Activated T-cell treated with anti-CD3 and anti-CD28 coated beads for 48 hours (primary cell): ENCODE measurements at regions not wholly inside any gene's neighbourhood (a gene's known extent, or its start where the extent isn't known, plus 50 kb on each side); places are given as distances from the start of the nearest gene placed in this dataset.

Experiments used
- DNase-seq: peaks from one replicate; pipeline ENCODE4 v3.0.0-alpha.2; 2020; ENCODE audit warnings: low read depth

DNA sequence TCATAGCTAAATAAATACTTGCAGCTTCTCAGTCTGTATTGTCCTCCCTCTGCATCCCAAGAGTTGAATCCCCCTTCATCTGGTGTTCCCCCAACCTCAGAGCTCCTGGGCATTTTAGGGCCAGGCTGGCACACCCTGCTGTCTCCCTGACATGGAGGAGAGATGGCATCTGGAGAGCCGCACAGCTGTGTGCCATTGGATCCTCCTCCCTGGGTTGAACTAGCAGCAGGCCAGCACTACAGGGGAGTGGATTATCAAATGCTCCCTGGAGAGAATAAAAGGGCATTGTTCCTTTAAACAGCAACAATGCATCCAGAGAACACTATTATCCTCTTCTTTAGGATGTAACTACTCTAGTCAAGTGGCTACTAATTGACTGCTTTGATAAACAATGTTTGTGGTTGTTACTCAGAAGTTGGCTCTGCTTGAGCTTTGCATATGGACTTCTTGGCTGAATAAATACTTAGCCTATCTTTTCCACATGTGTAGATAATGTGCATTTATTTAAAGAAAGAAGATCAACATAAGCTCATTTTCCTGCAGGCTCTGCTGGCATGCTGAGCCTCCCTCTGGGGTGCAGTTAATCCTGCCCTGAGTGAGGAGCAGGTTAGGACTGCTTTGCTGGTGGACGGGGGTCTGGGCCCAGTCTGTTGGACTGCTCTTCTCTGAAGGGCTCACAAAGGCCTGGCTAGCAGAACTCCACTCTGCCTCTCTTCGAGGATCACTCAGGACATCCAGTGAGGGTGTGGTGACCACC is 897.2 kb downstream of the TBC1D22A start:
- DNase-seq, result no peak

DNA sequence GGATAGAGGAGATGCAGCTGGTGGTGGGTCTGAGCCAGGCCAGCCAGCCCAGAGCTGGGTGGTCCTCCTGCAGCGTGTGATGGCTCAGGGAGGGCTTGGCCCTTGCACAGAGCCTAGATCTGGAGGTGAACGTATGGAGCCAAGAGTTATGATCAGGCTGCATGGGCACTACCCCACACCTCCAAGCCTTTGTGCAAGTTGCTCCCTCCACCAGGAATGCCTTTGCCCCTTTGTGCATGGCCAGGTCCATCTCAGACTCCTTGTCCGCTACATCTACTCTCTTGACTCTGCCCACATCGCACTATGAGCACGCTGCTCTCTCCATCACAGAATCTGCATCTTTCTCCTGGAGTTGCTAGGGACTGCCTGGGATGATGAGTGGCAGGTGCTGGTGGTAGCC is 895.7 kb downstream of the TBC1D22A start:
- no peak for DNase-seq

DNA sequence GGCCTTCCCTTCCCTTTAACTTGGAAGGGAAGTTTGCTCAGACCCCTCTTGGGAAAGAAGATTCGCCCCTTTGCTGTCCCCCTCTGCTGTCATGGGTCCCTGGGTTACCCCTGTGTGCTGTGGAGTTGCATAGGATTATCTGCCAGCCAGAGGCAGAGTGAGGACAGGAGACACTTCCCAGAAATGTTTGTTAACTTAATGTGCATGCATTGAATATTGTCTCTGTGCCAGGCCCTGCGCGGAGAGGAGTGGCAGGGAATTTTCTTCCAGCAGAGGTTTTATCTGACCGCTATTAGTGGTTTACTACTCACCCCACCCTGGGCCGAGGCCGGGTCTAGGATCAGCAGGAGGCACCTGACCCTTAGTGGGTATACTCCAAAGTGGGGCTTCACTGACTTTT is 894.8 kb downstream of the TBC1D22A start:
- no peak for DNase-seq

DNA sequence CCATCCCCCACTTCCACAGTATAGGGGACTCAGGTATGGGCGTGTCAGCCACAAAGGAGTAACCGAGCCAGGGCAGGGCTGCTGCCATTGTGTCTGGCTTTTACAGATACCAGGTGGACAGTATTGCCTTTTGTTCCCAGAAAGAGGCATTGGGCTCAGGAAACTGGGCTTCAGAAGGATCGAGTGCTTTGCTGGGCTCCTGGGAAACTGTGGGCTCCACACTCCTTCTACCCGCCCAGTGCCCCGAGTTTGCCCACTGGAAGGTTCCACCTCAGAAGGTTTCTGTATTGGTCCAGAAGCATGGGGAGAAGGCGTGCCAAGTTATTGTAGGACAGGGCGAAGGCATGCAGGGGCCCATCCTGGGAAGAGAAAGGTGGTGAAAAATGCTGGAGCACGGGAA is 894.4 kb downstream of the TBC1D22A start:
- no peak for DNase-seq

DNA sequence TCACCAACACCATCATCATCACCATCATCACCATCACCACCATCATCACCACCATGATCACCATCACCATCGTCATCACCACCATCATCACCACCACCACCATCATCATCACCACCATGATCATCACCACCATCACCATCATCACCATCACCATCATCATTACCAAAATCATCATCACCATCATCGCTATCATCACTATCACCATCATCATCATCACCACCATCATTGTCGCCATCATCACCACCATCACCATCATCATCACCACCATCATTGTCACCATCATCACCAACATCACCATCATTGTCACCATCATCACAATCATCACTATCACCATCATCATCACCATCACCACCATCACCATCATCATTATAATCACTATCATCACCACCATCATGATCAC is 893.5 kb downstream of the TBC1D22A start:
- no peak for DNase-seq

DNA sequence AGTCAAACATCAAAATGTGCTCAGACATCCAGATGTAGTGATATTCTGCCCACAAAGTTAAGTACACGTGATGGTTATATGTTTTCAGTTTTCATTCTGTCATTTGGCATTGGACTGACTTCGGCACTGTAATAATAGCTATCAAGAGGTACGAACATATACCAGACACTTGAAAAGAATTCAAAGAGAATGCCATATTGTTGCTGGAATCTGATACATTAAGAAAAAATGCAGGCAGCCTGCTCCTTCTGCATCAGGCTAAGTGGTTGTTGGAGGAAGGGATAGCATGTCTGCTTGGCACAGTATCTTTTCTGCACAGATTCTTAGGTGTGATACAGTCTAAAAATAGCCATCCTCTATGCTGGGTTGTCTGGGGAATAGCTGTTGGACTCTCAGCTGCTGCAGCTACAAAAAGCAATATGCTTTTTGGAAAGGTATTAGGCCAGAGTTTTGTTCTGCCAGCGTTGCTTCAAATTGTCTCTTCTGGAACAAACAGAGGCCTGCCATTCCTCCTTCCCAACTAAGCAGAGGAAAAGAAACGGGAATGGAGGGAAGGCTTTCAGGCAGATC is 892.6 kb downstream of the TBC1D22A start:
- DNase-seq, result no peak

DNA sequence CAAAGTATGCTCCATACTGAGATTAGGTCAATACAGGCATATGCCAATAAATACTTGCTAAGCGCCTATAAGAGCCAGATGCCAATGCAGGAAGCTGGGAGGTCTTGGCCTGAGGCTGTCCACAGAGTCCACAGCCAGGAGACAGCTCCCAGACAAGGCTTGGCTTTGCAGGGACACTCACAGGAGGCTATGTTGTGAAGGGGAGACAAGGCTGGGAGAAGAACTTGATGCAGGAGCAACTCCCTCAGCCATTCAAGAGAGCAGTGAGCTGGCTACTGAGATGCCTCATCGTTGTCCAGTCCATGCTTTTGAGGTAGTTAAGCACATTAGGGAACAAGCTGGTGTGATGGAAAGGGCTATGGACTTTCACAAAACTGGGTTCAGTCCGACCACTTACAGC is 891.5 kb downstream of the TBC1D22A start:
- no peak for DNase-seq

DNA sequence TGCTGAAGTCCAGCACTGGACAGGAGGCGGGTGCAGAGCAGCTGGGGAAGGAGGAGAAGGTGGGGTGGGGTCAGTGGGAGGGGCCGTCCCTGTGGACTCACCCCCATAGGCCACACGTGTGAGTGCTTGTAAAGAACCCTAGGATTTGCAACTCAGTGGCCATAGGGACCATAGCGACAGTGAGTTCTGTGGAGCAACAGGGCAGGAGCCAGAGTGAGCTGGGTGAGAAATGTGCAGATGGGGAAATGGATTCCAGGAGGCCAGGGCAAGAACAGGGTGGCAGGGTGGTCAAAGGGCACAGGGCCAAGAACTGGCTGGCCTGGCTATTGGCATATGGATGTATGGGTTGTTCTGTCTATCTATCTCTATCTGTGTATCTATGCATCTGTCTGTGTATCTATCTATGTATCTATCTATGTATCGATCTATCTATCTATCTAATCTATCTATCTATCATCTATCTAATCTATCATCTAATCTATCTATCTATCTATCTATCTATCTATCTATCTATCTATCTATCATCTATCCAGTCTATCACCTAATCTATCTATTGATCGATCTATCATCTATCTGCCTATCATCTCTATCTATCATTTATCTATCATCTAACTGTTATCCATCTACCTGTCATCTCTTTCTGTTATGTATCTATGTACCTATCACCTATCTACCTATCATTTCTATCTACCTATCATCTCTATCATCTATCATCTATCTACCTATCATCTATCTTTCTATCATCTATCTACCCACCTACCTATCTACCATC is 889.0 kb downstream of the TBC1D22A start:
- no peak for DNase-seq

DNA sequence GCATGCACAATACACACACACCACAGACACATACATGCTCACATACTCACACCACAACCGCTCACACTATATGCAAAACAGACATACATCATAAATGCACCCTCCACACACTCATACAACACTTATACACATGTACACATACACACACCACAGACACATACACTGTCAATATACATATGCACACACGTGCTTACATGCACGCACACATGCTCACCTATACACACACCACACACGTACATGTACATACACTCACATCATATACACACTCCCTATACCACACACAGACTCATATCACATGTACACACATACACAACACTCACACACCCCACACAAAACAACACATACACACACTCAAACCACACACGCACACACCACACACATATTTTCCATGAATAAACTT is 885.3 kb downstream of the TBC1D22A start:
- no peak for DNase-seq

DNA sequence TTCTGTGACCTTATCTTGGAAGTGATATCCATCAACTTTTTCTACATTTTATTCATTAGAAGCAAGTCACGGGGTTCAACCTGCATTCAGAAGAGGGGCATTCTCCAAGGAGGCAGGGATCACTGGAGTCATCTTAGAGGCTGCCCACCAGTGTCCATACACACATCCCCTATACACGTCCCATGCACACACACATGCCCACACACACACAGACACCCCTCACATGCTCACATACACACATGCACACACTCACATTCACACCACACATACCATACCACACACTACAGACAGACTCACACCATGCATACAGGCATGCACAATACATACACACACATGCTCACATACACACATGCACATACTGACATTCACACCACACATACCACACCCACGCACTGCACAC is 884.7 kb downstream of the TBC1D22A start:
- no peak for DNase-seq

DNA sequence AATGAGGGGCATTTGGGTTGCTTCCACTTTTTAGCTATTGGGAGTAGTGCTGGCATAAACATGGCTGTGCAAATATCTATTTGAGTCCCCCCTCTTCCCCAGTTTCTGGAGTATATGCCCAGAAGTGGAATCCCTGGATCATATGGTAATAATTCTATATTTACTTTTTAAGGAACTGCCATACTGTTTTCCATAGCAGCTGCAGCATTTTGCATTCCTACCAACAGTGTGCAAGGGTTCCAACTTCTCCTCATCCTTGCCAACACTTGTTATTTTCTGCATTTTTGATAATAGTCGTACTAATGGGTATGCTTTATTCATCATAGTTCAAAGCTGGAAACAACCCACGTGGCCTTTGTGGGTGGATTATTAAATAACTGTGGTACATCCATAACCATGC is 883.5 kb downstream of the TBC1D22A start:
- DNase-seq, result no peak

DNA sequence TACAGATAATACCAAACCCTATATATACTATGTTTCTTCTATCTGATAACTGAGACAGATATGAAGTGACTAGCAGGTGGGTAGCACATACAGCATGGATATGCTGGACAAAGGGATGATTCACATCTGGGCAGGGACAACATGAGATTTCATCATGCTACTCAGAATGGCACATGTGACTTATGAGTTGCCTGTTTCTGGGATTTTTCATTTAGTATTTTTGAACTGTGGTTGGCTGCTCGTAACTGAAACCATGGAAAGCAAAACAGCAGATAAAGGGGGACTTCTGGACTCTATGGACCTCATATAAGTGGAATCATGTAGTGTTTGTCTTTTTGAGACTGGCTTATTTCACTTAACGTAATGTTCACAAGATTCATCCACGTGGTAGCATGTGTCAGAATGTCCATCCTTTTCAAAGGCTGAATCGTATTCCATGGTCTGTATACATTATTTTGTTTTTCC is 883.0 kb downstream of the TBC1D22A start:
- DNase-seq, result no peak

DNA sequence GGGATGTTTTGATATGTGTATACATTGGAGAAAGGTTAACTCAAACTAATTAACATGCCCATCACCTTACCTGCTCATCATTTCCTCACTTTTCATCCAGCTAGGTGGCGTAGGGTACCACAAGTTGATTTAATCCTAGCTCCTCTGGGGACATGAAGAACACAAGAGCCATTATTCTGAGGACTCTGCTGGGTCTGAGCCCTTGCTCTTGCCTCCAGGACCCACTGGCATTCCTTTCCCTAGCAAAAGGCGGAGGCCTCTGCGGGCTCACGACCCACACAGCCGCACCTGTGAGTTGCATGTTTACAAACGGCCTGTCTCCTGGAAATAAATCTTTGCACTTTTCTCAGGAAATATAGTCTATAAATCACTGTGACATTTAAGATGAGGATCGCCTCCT is 871.9 kb downstream of the TBC1D22A start:
- no peak for DNase-seq

DNA sequence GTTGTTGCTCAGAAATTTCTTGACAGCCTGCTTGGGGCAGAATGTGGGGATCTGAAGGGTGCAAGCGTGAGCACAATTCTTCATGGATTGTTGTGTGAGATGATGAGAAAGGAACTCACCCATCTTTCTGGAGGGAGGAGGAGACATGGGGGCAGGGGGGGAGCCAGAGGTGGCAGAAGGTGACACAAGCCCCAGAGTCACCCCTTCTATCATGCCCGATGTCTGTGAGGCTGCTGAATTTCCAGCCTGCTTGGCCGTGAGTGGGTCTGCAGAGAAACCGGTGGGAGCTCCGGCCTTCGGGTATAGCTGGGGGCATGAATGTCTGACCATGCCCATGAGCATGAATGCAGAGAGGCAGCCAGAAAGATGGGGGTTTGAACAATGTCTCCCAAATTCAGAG is 870.7 kb downstream of the TBC1D22A start:
- DNase-seq, result no peak

DNA sequence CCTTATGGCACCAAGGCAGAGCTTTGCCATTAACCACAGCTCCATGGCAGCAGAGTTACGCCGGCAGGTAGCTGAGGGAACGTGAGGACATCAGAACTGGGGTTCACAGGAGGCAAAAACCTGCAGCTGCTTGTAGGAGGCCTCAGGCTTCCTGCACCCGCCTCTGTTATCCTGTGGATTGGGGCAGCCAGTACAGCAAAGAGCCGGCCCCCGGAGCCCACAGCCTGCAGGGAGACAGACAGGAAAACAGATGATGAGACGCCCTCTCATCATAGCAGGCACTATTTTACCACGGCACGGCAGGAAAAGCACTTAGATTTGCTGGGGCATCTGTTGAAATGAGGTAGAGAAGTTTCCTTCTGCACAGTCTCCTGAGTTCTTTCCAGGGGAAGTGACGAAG is 870.3 kb downstream of the TBC1D22A start:
- no peak for DNase-seq

DNA sequence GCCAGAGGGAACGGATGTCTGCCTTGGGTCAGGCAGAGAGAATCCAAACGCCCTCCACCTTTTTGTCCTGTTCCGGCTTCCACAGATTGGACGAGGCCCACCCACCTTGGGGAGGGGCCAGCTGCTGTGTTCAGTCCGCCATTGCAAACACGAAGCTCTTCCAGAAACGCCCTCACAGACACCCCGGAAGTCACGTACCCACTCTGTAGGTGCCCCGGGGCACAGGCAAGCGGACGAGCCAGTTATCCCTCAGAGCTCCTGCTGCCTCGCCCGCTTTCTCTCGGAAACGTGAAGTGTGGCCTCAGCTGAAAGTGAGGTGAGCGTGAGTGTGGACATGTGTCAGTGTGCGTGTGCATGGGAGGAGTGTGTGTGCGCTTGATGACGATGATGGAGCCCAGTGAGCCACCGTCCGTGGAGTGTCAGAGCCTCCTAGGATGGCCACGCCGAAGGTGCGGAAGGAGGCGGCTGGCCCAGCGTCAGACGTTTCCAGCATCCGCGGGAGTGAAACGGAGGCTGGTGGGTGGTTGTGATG is 869.2 kb downstream of the TBC1D22A start:
- DNase-seq, result no peak

DNA sequence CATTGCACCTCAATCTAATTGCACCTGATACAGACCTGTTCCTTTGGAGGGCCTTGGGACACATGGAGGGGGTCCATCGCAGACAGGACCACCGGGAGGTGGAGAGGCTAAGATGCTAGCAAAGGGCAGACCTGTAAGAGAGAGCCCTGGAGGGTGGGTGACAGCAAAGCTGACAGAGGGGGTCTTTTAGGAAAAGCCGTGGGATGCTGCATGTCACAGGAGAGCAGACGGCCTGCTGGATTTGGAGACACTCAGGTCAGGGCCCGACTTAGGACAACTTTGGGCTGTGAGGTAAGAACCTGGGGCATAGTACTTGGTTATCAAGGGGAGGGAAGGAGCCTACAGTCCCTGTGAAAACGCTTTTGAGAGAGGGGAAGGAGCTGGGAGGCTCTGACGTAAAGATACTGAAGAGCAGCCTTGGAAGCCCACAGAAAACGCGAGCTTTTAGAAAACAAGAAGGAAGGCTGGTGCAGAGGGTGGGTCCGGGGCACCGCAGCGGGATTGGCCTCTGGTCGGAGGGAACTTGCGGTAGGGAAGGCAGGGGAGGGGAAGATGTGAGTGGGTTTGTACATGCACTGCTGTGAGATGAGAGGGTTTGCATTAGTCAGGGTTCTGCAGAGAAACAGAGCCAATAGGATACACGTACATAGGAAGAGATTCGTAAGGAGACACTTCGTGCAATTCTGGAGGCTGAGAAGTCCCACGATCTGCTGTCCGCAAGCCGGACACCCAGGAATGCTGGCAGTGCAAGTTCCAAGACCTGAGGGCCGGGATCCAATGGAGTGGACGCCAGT is 868.5 kb downstream of the TBC1D22A start:
- DNase-seq, result no peak

DNA sequence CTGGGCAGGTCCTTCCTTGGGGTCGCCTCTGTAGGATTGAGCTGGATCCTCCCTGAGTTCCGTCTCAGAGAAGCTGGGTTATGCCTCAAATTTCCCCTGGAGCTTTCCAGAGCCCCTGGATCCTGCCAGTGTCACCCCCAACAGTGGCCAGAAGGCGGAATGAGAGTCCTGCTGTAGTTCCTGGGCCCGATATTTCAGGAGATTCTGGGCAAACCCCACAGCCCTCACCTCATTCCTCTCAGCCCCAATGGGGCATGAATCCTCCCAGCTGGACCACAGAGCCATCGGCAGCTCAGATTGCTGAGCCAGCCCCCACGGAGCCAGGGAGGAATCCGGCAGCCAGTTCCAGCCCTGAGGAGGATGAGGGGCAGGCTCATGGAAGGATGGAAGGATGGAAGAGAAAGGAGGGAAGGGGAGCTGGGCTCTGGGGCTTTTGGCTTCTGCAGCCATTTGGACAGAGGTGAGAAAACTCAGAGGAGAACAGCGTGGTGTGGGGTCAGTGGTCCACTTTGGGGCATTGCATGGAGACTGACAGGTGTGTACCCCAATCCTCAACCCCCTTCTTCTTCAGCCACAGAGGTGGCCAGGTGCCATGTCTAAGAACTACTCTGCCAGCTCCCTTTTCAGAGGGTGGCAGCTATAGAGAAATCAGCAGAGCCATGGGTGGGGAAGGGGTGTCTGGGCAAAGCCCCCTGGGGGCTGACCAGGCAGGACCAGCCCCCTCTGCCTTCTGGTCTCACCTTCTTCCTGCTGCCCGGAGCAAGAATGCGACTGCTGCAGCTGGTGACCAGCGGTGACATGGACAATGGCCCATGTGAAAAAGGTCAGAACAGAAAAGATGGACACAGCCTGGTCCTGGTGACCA is 867.6 kb downstream of the TBC1D22A start:
- no peak for DNase-seq

DNA sequence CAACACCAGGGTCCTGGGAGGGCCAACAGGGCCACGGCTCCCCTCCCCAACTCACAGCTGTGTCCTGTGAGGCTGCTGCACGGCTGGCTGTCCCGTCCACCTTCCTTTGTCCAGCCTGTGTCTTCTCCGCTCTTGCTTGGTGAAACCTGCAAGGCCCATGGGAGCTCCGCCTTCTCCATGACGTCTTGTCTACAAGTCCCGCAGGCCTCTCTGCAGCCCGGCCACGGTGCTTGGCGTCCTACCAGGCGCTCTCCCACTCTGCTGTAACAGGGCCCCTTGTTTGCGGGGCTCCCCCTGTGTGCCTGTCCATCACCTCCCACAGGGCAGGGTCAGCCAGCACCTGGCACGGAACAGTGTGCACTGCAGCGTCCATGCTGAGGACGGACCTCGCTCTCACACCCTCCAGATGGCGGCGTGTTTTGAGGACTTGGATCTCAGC is 866.8 kb downstream of the TBC1D22A start:
- no peak for DNase-seq

DNA sequence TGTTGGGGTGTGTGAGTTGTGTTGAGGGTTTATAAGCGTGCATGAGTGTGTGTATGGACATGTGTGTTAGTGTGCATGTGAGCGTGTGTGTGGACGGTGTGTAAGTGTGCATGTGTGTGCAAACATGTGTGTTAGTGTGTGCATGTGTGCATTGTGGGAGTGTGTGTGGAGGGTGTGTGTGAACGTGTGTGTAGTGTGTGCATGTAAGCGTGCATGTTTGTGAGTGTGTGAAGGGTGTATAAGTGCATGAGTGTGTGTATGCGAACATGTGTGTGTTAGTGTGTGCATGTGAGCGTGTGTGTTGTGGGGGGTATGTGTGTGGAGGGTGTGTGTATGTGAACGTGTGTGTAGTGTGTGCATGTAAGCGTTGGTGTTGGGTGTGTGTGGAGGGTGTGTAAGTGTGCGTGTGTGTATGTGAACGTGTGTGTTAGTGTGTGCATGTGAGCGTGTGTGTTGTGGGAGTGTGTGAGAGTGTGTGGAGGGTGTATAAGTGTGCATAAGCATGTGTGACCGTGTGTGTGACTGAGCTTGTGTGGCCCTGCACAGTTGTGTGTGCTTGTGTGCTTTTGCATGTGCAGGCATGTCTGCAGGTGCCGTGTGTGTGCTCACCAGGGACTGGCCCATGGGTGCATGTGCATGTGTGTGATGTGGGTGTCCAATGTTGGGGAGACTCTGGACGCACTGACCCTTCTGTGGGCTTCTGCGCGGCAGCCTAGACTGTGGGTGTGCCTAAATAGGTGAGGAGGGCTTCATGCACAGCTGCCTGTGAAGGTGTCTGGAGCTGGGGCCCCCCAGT is 866.2 kb downstream of the TBC1D22A start:
- no peak for DNase-seq
